Ovary (tissue), 3 donors: ENCODE measurements at regions not wholly inside any gene's neighbourhood (a gene's known extent, or its start where the extent isn't known, plus 50 kb on each side); places are given as distances from the start of the nearest gene placed in this dataset.

Source experiments
- EP300 ChIP-seq: sonication (generic); formaldehyde crosslinking; IDR thresholded peaks from one replicate; pipeline ENCODE4 v1.6.1; 2017; ENCODE audit warnings: antibody characterized with exemption
- POLR2A ChIP-seq: fragments of 450-650 bp; IDR thresholded peaks from one replicate; pipeline ENCODE4 v1.6.1; 2017; ENCODE audit warnings: antibody characterized with exemption, mild to moderate bottlenecking, moderate library complexity
- TF ChIP-seq, protein P1 (sequence below), 3 donors: fragments of 450-650 bp in 2 of 3; fragments of 200-600 bp in 1 of 3; IDR thresholded peaks; one replicate each; pipeline versions ENCODE4 v1.5.1 to v1.8.0; 2016 to 2022; ENCODE audit warnings: antibody characterized with exemption in 3 of 3, mild to moderate bottlenecking in 1 of 3
- donor health status: DM: no; HTN: no; CAD: no.

DNA sequence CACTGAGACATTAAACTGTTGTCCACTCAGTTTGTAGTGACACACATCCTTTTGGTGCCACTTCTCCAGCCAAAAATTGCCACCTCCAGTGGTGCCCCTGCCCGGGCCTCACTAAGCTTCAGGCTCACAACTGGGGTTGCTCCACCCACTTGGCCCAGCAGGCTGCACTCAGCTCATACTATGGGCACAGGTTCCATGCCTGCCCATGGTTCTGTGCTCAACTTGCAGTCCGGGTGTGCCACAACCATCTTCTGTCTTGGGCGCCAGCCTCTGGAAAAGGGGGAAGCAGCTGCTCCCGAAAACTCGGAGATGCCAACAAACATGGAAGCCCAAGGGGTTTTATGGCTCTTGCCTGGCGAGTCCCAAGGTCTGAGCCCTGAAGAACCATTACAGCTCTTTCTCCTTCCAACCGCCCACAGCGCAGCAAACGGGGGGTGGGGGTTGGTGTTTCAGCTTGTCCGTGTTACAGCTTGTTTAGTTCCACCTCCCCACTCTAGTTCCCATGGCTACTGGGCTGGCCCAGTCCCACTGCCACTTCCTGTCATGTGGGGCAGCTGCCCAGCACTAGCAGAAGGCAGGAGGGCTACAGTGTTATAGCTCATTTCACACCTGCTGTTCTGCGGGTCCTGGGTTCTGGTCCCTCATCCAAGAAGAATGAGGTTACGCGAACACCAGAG is 998.3 kb downstream of the SLC16A7 start:
- TF ChIP-seq POLR2A, result no peak
- TF ChIP-seq, protein P1, sequence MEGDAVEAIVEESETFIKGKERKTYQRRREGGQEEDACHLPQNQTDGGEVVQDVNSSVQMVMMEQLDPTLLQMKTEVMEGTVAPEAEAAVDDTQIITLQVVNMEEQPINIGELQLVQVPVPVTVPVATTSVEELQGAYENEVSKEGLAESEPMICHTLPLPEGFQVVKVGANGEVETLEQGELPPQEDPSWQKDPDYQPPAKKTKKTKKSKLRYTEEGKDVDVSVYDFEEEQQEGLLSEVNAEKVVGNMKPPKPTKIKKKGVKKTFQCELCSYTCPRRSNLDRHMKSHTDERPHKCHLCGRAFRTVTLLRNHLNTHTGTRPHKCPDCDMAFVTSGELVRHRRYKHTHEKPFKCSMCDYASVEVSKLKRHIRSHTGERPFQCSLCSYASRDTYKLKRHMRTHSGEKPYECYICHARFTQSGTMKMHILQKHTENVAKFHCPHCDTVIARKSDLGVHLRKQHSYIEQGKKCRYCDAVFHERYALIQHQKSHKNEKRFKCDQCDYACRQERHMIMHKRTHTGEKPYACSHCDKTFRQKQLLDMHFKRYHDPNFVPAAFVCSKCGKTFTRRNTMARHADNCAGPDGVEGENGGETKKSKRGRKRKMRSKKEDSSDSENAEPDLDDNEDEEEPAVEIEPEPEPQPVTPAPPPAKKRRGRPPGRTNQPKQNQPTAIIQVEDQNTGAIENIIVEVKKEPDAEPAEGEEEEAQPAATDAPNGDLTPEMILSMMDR (IDR thresholded peaks at IDR 0.05), result no peak
- TF ChIP-seq EP300, result no peak
